ENCODE measurements at regions not wholly inside any gene's neighbourhood (a gene's known extent, or its start where the extent isn't known, plus 50 kb on each side); places are given as distances from the start of the nearest gene placed in this dataset.
A peak's percentile ranks its signal among the peaks of the same experiment; 100 is the strongest.

DNA sequence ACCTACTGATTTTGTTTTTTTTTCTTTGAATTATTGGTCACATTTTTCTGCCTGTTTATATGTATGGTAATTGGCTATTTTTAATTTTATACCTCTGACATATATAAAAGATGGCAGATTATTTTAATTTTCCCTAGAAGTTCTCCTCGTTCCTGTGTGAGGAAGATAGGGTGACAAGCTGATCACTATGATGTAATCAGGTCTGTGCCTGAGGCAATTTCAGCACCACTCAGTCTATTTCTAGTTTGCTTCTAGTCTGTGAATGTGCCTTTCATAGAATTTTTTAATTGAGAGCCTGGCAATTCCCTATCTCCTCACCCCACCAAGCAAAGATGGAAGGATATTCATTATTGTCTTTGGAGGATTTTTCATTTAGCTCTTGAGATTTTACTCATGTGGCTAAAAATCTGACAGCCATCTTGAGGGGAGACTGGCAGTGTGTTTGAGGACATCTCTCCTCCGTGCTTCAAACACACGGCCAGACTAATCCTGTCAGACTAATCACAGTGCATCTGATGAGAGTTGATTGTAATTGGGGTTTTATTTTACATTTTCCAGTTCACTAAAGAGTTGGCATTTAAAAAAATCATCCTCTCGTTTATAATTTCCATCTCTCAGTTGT lies 500.3 kb downstream of the TRIML1 start:
- Mint-ChIP-seq H3K27me3 (ENCODE audit: low read depth) (no peaks in the 10 kb centered on the region), H3K4me3 (no peak overlapping the region), H3K4me1 (no peaks in the 10 kb centered on the region), H3K9me3 (no peaks in the 10 kb centered on the region), H3K36me3 (ENCODE audit: low read depth) (no peaks in the 10 kb centered on the region), H3K27ac (no peak overlapping the region)
- TF ChIP-seq, protein P1, sequence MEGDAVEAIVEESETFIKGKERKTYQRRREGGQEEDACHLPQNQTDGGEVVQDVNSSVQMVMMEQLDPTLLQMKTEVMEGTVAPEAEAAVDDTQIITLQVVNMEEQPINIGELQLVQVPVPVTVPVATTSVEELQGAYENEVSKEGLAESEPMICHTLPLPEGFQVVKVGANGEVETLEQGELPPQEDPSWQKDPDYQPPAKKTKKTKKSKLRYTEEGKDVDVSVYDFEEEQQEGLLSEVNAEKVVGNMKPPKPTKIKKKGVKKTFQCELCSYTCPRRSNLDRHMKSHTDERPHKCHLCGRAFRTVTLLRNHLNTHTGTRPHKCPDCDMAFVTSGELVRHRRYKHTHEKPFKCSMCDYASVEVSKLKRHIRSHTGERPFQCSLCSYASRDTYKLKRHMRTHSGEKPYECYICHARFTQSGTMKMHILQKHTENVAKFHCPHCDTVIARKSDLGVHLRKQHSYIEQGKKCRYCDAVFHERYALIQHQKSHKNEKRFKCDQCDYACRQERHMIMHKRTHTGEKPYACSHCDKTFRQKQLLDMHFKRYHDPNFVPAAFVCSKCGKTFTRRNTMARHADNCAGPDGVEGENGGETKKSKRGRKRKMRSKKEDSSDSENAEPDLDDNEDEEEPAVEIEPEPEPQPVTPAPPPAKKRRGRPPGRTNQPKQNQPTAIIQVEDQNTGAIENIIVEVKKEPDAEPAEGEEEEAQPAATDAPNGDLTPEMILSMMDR (IDR thresholded peaks at IDR 0.05; ENCODE audit: unreplicated experiment in 3 of 3): no peak

DNA sequence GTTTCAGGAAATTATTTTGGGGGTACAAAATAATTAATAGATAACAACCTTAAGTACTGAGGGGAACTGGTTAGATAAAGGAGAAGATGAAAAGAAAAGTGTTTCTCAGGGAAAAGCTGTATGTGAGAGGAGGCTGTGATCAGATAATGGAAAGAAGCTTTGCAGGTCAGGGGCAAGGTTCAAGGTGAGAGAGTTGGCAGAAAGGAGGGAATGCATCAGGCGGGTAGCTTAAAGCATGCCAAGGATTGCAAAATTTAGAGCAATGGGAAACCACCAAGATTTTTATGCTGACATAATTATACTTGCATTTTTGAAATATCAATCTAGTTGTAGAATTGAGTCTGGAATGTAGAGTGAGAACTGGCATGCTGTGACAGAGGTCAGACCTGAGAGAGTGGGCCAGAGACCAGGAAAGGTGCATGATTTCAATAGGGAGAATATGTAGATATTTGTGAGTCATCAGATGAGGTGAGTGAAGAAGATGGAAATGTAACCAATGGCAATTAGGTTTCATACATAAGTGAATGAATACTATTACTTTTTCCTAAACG lies 508.7 kb downstream of the TRIML1 start:
- H3K9me3 Mint-ChIP-seq: no peaks in the 10 kb centered on the region
- H3K36me3 Mint-ChIP-seq (ENCODE audit: low read depth): no peaks in the 10 kb centered on the region
- H3K4me3 Mint-ChIP-seq: no peak overlapping the region
- no peaks in the 10 kb centered on the region for H3K27me3 Mint-ChIP-seq (ENCODE audit: low read depth)
- TF ChIP-seq, protein P1 (IDR thresholded peaks at IDR 0.05; ENCODE audit: unreplicated experiment in 3 of 3): no peak
- H3K4me1 Mint-ChIP-seq: no peaks in the 10 kb centered on the region
- no peak overlapping the region for H3K27ac Mint-ChIP-seq

DNA sequence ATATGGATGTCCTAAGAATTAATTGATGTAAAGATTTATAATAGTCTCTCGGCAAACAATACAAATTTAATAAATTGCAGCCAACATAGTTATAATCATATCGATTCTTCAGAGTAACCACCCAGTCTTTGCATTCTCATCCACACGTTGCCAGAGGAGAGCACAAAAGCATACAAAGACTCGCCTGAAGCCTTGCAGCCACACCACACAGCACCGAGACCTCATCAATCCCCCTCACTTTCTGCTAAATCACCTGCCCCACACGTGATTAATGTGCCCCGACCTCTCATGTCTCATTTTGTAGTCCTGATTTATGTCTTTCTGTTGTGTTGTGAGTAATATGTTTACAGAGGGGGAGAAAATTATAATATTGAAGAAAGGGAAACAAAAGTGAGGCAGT lies 510.4 kb downstream of the TRIML1 start:
- H3K27me3 Mint-ChIP-seq (ENCODE audit: low read depth): no peaks in the 10 kb centered on the region
- no peaks in the 10 kb centered on the region for H3K4me1 Mint-ChIP-seq
- no peaks in the 10 kb centered on the region for H3K36me3 Mint-ChIP-seq (ENCODE audit: low read depth)
- TF ChIP-seq, protein P1 (IDR thresholded peaks at IDR 0.05; ENCODE audit: unreplicated experiment in 3 of 3): no peak
- no peak overlapping the region for H3K27ac Mint-ChIP-seq
- H3K9me3 Mint-ChIP-seq: no peaks in the 10 kb centered on the region
- no peak overlapping the region for H3K4me3 Mint-ChIP-seq

DNA sequence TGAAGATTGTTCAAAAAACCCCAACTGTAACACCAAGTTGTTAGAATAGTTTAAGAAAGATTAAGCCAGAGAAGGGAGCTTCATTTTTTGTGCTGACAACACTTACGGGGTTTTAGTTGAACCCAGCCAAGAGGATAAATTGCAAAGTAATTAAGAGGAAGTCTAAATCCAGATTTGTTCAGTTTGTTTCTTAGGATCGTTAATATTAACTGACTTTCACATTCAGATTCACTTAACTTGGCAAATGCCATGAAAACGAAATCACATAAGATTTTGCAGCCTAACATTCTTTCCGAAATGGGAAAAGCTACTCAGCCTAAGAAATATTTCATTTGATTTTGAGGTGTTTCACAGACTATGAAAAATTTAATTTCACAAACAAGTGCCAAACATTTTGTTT lies 511.3 kb downstream of the TRIML1 start:
- H3K4me1 Mint-ChIP-seq: no peaks in the 10 kb centered on the region
- no peaks in the 10 kb centered on the region for H3K36me3 Mint-ChIP-seq (ENCODE audit: low read depth)
- no peaks in the 10 kb centered on the region for H3K27me3 Mint-ChIP-seq (ENCODE audit: low read depth)
- TF ChIP-seq, protein P1 (IDR thresholded peaks at IDR 0.05; ENCODE audit: unreplicated experiment in 3 of 3): no peak
- no peak overlapping the region for H3K4me3 Mint-ChIP-seq
- peak overlapping the region in 1 of 3 experiments; percentile 41 for H3K27ac Mint-ChIP-seq
- H3K9me3 Mint-ChIP-seq: no peaks in the 10 kb centered on the region

DNA sequence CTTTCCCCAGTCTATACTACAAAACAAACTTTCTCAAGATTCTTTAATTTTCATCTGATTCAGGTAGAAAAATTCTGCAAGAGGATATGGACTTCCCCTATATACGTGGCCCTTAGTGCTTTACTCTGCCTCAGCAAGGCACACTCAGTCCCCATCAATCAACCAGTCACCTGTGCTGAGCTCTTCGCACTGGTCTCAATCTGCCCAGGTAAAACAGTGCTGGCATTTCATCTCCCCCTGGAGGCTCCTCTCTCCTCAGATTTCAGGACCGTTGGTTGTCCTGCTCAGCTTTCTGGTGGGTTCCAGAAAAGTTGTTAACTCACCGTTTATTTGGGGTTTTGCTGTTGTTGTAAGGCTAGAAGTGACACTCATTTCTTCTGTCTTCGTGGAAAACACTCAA lies 518.1 kb downstream of the TRIML1 start:
- Mint-ChIP-seq H3K4me1 (peaks cover 9% of the 10 kb centered on the region), H3K4me3 (no peak overlapping the region), H3K36me3 (ENCODE audit: low read depth) (no peaks in the 10 kb centered on the region), H3K27me3 (ENCODE audit: low read depth) (no peaks in the 10 kb centered on the region), H3K9me3 (no peaks in the 10 kb centered on the region), H3K27ac (no peak overlapping the region)
- TF ChIP-seq, protein P1 (IDR thresholded peaks at IDR 0.05; ENCODE audit: unreplicated experiment in 3 of 3): no peak

DNA sequence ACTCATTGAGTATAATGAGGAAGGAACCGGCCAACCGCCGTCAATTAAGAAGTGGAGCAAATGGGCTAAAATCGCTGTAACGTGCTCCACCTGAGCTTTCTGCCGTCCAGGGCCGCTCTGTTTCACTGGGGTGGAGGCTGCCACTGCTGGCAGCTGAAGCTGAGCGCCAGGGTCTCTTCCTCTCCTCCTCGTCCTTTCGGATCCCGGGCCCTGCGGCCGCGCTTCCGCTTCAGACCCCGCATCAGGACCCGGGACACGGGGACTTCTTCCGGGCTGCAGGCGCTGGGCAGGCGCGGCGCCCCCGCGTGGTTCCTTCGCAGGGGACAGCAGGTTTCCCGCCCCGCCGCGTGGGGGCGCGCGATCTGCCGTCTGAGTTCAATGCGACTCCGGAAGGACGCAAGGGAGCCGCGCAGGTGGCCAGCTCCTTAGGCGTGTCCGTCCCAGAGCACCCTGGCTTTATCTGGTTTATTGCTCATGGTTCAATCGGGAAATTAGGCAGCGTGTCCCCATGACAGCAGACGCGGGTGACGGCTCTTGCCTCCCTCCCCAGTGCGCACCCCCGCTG lies 519.8 kb downstream of the TRIML1 start:
- Mint-ChIP-seq H3K27me3 (ENCODE audit: low read depth) (no peaks in the 10 kb centered on the region), H3K4me3 (no peak overlapping the region), H3K4me1 (peaks cover 9% of the 10 kb centered on the region), H3K36me3 (ENCODE audit: low read depth) (no peaks in the 10 kb centered on the region), H3K9me3 (no peaks in the 10 kb centered on the region), H3K27ac (no peak overlapping the region)
- TF ChIP-seq, protein P1 (IDR thresholded peaks at IDR 0.05; ENCODE audit: unreplicated experiment in 3 of 3): no peak

Data from nephron (organoid).